ENCODE measurements at regions not wholly inside any gene's neighbourhood (a gene's known extent, or its start where the extent isn't known, plus 50 kb on each side); places are given as distances from the start of the nearest gene placed in this dataset.
A peak's percentile ranks its signal among the peaks of the same experiment; 100 is the strongest.

DNA sequence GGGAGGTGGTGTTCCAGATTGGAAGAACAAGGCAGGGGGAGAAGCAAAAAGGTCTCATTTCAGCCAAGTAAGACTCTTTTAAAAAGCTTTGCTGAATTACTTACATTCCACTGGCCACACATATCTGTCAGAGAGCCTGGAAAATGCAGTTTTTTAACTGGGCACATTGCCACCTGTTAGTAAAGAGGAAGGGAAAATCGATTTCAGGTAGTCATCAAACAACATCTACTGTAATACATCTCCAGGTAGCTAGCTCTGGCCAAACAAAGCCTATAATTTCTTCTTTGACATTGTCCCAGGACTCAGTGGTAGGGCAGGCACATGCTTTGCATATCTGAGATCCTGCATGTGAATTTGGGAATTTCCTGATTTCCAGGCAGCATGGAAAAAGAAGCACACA lies 480.7 kb upstream of the SUCLG2 start:
- Mint-ChIP-seq H3K27ac (no peak overlapping the region), H3K4me3 (no peak overlapping the region), H3K36me3 (no peaks in the 10 kb centered on the region), H3K4me1 (no peaks in the 10 kb centered on the region), H3K9me3 (peaks cover 10% of the 10 kb centered on the region), H3K27me3 (no peaks in the 10 kb centered on the region)
- CTCF ChIA-PET: no interaction called here
- no peak for DNase-seq

DNA sequence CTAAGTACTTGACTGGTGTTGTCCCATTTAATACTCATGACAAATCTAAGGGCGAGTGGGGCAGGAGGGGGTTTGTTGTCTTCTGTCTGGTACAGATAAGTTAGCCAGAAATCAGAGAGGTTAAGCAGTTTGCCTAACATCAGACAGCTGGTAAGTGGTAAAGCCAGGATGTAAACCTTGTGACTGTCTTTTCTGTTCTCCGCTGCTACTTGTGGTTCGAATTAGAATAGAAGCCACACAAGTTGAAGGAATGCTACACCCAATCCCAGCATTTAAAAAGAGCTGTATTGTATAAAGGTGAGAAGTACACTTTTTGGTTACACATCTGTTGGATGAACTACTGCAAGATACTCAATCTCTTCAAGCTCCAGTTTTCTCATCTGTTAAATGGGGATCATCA lies 474.7 kb upstream of the SUCLG2 start:
- H3K4me3 Mint-ChIP-seq: no peak overlapping the region
- H3K9me3 Mint-ChIP-seq: peaks cover 10% of the 10 kb centered on the region
- no peaks in the 10 kb centered on the region for H3K36me3 Mint-ChIP-seq
- H3K4me1 Mint-ChIP-seq: peaks cover 9% of the 10 kb centered on the region
- no peak for DNase-seq
- no peak overlapping the region for H3K27ac Mint-ChIP-seq
- CTCF ChIA-PET: no interaction called here
- H3K27me3 Mint-ChIP-seq: no peaks in the 10 kb centered on the region

DNA sequence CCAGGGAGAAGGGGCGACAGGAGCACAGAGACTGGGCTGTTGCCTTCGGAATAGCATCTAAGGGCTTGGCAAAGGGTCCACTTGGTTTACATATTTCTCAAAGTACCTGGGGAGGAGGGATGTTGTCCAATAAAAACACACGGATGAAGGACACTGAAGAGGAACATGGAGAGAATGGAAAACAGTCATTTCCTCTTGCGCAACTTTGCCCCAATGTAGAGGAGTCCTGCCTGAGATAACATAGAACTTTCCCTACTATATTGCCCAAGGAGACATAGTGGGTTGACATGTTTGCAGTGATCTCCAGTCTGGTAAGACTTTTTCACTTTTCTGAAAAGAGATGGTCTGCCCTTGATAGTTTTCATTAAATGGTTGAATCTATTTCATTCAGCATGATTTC lies 468.8 kb upstream of the SUCLG2 start:
- no peak overlapping the region for H3K27ac Mint-ChIP-seq
- DNase-seq: no peak
- no peak overlapping the region for H3K4me3 Mint-ChIP-seq
- no peaks in the 10 kb centered on the region for H3K36me3 Mint-ChIP-seq
- peaks cover 2% of the 10 kb centered on the region for H3K9me3 Mint-ChIP-seq
- peaks cover 9% of the 10 kb centered on the region for H3K4me1 Mint-ChIP-seq
- CTCF ChIA-PET: no interaction called here
- H3K27me3 Mint-ChIP-seq: no peaks in the 10 kb centered on the region

DNA sequence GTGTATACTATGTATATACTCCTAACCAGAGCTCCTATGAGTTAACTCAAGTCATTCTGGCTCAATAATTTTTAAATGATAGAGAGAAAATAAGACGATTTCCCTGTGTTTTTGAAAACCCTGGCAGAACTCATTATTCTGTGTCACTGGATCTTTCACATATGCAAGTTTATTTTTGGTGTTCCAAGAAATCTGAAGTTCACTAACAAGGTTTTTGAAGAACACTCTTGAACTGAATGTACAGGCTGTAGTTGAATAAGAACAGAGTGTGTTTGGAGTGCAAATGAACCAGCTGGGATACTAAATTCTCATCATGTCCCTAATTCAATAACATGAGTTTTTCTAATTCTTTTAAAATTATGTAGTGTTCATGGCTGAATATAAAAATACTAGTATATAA lies 466.9 kb upstream of the SUCLG2 start:
- no peak for DNase-seq
- Mint-ChIP-seq H3K36me3 (no peaks in the 10 kb centered on the region), H3K27ac (no peak overlapping the region), H3K4me1 (peaks cover 9% of the 10 kb centered on the region), H3K4me3 (no peak overlapping the region), H3K27me3 (no peaks in the 10 kb centered on the region), H3K9me3 (peaks cover 2% of the 10 kb centered on the region)
- CTCF ChIA-PET: no interaction called here

DNA sequence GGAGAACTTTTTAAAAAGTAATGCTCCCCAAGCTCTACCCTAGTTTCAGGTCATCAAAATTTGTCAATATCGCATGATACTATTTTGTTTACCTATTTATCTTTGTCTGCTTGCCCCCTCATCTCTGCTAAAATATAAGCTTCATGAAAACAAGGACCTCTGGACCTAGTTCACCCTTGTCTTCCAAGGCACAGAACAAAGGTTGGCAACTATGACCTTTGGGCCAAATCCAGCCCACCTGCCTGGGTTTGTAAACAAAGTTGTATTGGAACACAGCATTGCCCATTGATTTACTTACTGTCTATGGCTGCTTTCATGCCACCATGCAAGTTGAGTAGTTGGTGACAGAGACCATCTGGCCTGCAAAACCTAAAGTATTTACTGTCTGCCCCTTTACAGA lies 462.2 kb upstream of the SUCLG2 start:
- Mint-ChIP-seq H3K4me1 (no peaks in the 10 kb centered on the region), H3K27ac (no peak overlapping the region), H3K9me3 (peaks cover 4% of the 10 kb centered on the region), H3K36me3 (peaks cover 1% of the 10 kb centered on the region), H3K27me3 (no peaks in the 10 kb centered on the region), H3K4me3 (no peak overlapping the region)
- no peak for DNase-seq
- CTCF ChIA-PET: no interaction called here

DNA sequence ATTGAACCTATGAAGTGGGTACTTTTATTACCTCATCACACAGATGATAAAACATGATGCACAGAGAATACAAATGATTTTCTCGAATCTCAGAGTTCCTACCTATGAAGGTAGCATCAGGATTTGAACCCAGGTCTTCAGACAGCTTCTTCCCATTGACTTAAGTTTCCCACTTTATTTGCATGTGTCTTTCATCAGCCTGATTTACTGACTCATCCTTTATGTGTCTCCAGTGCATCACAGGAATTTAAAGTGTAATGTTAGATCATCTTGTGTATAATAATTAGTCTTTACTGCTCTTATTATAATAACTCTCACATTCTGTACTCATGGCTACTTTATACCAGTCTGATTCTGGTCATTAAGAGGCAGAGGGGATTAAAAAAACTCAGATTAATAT lies 449.4 kb upstream of the SUCLG2 start:
- CTCF ChIA-PET: no interaction called here
- Mint-ChIP-seq H3K4me3 (no peak overlapping the region), H3K9me3 (peaks cover 9% of the 10 kb centered on the region), H3K36me3 (peaks cover 5% of the 10 kb centered on the region), H3K27me3 (no peaks in the 10 kb centered on the region), H3K27ac (no peak overlapping the region), H3K4me1 (peaks cover 12% of the 10 kb centered on the region)
- no peak for DNase-seq

DNA sequence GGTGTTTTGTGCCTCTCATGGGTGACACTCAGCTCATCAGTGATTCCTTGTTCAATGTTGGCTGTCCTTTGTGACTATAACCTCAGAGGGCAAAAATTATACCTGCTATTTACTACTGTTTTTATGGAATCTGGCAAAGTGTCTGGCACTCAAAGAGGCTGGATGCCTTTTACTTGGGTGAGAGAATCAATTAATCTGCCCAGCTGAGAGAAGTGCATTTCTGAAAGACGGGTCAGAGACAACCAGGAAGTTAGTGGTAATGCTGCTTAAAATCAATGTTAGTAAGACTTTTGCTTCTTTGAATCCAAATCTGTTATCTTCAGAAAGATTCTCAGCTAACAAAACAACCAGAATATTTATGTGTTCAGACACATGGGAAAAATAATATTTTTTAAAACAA lies 436.2 kb upstream of the SUCLG2 start:
- Mint-ChIP-seq H3K9me3 (no peaks in the 10 kb centered on the region), H3K27ac (no peak overlapping the region), H3K4me1 (peaks cover 54% of the 10 kb centered on the region), H3K27me3 (no peaks in the 10 kb centered on the region), H3K4me3 (no peak overlapping the region), H3K36me3 (peaks cover 11% of the 10 kb centered on the region)
- CTCF ChIA-PET: no interaction called here
- no peak for DNase-seq

DNA sequence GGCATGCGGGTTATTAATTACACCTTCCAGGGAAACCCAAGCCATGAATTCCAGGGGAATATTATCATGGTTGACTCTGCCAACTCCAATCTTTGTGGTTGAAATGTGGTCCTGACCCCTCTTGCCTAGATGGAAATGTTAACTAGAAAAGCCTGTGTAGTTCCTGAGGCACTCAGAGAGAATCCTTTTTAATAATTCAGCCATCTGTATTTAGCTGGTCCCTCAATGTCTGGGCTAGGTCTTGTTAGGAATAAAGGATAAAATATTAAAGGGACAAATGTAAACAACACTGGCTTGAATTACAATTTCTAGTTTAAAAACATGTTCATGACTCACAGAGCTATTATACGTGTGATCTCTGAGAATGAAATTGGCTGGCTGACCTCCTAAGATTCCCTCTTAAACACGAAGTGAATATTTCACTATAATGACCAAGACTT lies 435.2 kb upstream of the SUCLG2 start:
- H3K27ac Mint-ChIP-seq: no peak overlapping the region
- peaks cover 59% of the 10 kb centered on the region for H3K4me1 Mint-ChIP-seq
- H3K27me3 Mint-ChIP-seq: no peaks in the 10 kb centered on the region
- CTCF ChIA-PET: interaction anchor here (0.9 kb wide), 1 partner anchor 806 kb away, joined by 3 read pairs; no protein-coding TSS in a partner anchor
- no peak overlapping the region for H3K4me3 Mint-ChIP-seq
- no peak for DNase-seq
- no peaks in the 10 kb centered on the region for H3K9me3 Mint-ChIP-seq
- peaks cover 13% of the 10 kb centered on the region for H3K36me3 Mint-ChIP-seq

DNA sequence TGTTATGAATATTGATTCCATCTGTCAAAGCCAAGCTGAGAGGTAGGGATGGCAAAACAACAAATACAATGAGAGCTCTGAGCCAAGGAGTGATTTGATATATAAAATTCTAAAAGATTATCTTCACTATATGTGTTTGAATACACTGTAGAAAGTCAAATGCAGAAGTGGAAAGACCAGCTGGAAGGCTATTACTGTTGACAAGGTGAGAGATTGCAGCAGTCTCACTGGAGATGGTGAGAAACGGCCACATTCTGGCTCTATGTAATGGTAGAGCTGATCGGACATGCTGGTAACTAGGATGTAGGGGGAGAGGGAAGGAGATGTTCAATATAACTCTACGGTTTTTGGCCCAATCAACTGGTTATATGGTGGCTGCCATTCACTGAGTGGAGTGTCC lies 434.2 kb upstream of the SUCLG2 start:
- H3K36me3 Mint-ChIP-seq: peaks cover 16% of the 10 kb centered on the region
- peaks cover 59% of the 10 kb centered on the region for H3K4me1 Mint-ChIP-seq

DNA sequence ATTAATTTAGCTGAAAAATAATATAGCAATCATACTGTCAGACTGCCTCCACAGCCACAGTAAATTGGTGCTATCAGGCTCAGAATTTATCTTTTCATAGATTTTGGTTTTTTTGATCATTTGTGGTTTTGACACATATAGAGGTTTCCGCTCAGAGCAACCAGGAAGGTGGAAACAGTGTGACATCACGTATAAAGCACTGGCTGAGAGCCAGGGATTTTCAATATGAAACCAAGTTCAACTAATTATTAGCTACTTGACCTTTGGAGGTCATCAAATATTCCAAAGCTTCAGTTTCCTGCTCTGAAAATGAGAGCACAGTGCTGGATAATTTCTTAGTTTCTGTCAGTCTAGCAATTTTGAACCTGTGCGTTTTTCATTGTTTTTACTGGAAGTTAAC lies 433.8 kb upstream of the SUCLG2 start:
- H3K4me1 Mint-ChIP-seq: peaks cover 59% of the 10 kb centered on the region
- H3K27me3 Mint-ChIP-seq: no peaks in the 10 kb centered on the region
- no peak overlapping the region for H3K4me3 Mint-ChIP-seq
- peak; percentile 61 for DNase-seq
- CTCF ChIA-PET: no interaction called here
- peak overlapping the region; percentile 2 for H3K27ac Mint-ChIP-seq
- peaks cover 17% of the 10 kb centered on the region for H3K36me3 Mint-ChIP-seq
- H3K9me3 Mint-ChIP-seq: no peaks in the 10 kb centered on the region

More for the DNA sequence above, 434.2 kb upstream of the SUCLG2 start:
- no peak overlapping the region for H3K4me3 Mint-ChIP-seq
- no peak overlapping the region for H3K27ac Mint-ChIP-seq
- no peaks in the 10 kb centered on the region for H3K9me3 Mint-ChIP-seq
- no peaks in the 10 kb centered on the region for H3K27me3 Mint-ChIP-seq
- no peak for DNase-seq
- CTCF ChIA-PET: no interaction called here

DNA sequence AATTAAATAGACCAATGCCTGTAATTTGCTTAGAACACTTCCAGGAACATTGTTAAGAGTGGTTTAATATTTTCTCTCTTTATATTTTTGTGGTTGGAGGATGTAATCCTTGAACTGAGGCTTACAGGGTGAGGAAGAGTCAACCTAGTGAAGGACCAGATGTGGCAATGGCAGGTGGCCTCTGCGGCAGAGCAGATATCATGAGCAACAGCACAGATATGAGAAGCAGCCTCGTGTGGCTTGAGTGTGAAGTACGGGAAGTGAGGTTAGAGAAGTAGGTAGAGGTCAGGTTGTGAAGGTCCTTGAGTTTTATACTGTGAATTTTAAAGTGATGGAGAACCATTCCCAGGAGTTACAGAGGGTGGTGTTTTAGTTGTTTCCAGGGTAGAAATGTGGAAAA lies 417.6 kb upstream of the SUCLG2 start:
- Mint-ChIP-seq H3K27ac (no peak overlapping the region), H3K4me3 (no peak overlapping the region), H3K36me3 (peaks cover 18% of the 10 kb centered on the region), H3K27me3 (no peaks in the 10 kb centered on the region), H3K9me3 (peaks cover 38% of the 10 kb centered on the region), H3K4me1 (no peaks in the 10 kb centered on the region)
- DNase-seq: no peak
- CTCF ChIA-PET: no interaction called here

DNA sequence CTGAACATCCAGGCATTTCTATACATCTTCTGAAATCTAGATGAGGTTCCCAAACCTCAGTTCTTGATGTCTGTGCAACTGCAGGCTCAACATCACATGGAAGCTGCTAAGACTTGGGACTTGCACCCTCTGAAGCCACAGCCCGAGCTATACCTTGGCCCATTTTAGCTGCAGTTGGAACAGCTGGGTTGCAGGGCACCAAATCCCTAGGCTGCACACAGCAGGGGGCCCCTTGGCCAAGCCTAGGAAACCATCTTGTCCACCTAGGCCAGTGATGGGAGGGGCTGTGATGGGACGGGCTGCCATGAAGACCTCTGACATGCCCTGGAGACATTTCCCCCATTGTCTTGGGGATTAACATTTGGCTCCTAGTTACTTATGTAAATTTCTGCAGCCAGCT lies 415.8 kb upstream of the SUCLG2 start:
- Mint-ChIP-seq H3K9me3 (peaks cover 35% of the 10 kb centered on the region), H3K27ac (no peak overlapping the region), H3K4me1 (no peaks in the 10 kb centered on the region), H3K36me3 (peaks cover 13% of the 10 kb centered on the region), H3K4me3 (no peak overlapping the region), H3K27me3 (no peaks in the 10 kb centered on the region)
- CTCF ChIA-PET: no interaction called here
- no peak for DNase-seq

DNA sequence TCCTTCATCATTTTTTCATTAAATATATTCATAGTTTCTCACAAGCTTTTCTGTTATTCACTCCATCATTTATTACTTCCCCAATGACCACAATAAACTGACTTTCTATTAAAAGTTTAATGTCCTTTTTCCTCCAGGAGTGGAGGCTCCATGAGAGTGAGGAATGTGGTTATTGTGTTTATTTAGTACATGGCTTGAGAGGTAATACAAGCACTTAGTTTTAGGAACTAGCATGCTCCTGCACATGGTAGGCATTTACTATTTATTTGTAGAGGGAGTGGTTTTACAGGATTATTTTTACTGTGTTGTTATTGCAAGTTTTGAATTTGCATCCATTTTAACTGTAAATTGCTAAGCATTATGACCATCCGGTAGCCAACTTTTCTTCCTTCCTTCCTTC lies 412.9 kb upstream of the SUCLG2 start:
- Mint-ChIP-seq H3K36me3 (peaks cover 15% of the 10 kb centered on the region), H3K27me3 (no peaks in the 10 kb centered on the region), H3K27ac (no peak overlapping the region), H3K4me1 (peaks cover 4% of the 10 kb centered on the region), H3K9me3 (peaks cover 29% of the 10 kb centered on the region), H3K4me3 (no peak overlapping the region)
- CTCF ChIA-PET: no interaction called here
- no peak for DNase-seq

DNA sequence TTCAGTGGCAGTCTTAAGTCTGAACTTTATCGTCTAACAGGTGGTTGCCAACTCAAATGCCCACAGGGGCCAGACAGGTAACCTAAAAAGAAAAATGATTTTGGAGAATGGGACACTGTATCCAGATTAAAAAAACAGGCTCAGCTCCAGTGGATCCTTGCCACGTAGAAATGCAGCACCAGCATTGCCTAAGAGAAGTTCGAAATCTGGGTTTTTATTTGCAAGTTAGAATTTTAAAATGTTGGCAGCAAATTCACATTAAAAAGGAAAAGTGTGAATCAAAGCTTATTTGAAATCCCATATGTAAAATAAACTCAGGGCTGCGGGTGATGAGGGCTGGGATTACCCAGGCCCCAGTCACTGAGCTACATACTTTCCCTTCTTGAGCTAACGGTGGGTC lies 408.5 kb upstream of the SUCLG2 start:
- CTCF ChIA-PET: no interaction called here
- peaks cover 32% of the 10 kb centered on the region for H3K36me3 Mint-ChIP-seq
- H3K4me3 Mint-ChIP-seq: no peak overlapping the region
- H3K4me1 Mint-ChIP-seq: peaks cover 42% of the 10 kb centered on the region
- no peak overlapping the region for H3K27ac Mint-ChIP-seq
- H3K27me3 Mint-ChIP-seq: no peaks in the 10 kb centered on the region
- DNase-seq: no peak
- peaks cover 1% of the 10 kb centered on the region for H3K9me3 Mint-ChIP-seq

DNA sequence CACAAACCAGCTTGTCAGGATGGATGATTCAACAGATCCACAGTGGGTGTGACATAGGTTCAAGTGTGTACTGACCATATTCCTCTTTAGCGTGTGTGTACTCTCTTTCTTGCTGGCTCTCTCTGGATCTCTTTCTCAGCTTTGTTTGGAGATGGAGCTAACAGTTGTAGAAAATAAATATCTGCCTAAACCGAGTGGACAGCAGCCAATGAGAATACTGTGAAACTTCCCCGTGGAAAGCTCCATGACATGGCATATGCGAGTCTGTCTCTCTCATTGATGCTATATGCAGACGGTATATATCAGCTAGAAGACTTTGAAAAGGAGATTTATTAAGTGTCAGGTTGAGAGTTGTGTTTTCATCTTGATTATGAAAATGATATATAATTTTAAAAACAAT lies 406.5 kb upstream of the SUCLG2 start:
- peaks cover 8% of the 10 kb centered on the region for H3K9me3 Mint-ChIP-seq
- H3K4me3 Mint-ChIP-seq: no peak overlapping the region
- H3K36me3 Mint-ChIP-seq: peaks cover 43% of the 10 kb centered on the region
- CTCF ChIA-PET: interaction anchor here (0.8 kb wide), 1 partner anchor 677 kb away, joined by 3 read pairs; no protein-coding TSS in a partner anchor
- H3K27ac Mint-ChIP-seq: no peak overlapping the region
- no peak for DNase-seq
- H3K27me3 Mint-ChIP-seq: no peaks in the 10 kb centered on the region
- H3K4me1 Mint-ChIP-seq: peaks cover 62% of the 10 kb centered on the region

DNA sequence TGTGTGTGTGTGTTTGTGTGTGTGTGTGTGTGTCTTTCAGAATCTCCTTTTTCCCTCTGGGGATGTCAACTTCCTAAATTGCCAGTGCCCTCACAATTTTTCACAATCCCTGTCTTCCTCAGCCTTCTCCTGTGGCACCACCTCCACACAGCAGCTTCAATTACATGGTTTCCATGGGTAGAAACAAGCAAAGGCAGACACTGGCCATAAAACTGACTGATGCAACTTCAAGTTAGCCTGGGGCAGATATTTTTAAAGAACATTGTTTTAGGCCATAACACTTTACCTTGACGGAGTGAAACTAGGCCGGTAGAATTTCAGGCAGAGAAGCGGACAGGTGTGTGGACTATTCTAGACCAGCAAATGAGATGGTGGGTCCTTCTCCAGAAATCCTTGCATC lies 405.8 kb upstream of the SUCLG2 start:
- peaks cover 11% of the 10 kb centered on the region for H3K9me3 Mint-ChIP-seq
- DNase-seq: no peak
- peak overlapping the region; percentile 58 for H3K27ac Mint-ChIP-seq
- CTCF ChIA-PET: no interaction called here
- H3K4me1 Mint-ChIP-seq: peaks cover 69% of the 10 kb centered on the region
- no peaks in the 10 kb centered on the region for H3K27me3 Mint-ChIP-seq
- no peak overlapping the region for H3K4me3 Mint-ChIP-seq
- peaks cover 46% of the 10 kb centered on the region for H3K36me3 Mint-ChIP-seq
